GM19328 (cell line): ENCODE measurements at regions not wholly inside any gene's neighbourhood (a gene's known extent, or its start where the extent isn't known, plus 50 kb on each side); places are given as distances from the start of the nearest gene placed in this dataset.
"Not testable (repeated sequence)": the region's sequence is repeated elsewhere in the genome, so short reads cannot be mapped to it uniquely, and the experiment has no call there.

Experiments
- ATAC-seq: cut with Tn5 transposase; IDR thresholded peaks from one replicate; pipeline ENCODE4 v1.9.1; 2021; ENCODE audit warnings: mild to moderate bottlenecking, moderate library complexity; ENCODE audit not compliant: unreplicated experiment

DNA sequence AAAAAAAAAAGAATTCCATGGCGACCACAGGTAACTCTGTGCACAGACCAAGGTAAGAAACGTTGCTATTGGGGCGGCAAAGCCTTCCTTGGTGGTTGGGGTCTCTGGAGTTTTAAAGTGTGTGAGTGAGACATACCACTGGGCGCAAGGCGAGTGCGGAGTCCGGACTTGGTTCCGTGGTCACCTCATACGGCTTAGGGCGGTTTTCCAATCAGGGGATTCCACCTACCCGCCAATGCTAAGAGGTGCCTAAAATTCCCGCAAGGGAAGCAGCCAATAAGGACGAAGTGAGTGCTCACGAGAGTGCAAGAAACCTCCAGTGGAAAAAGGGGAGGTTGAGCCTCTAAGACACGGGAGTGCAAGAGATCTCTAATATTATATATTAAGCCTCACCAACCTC, 68.6 kb upstream of the PRSS16 start:
- ATAC-seq, result no peak

- no peak for ATAC-seq
Measured at GRCh38 chr6:27183060-27183832, 64.3 kb upstream of the PRSS16 start.

- ATAC-seq, result no peak
Measured at GRCh38 chr6:27187231-27188060, 60.1 kb upstream of the PRSS16 start.

DNA sequence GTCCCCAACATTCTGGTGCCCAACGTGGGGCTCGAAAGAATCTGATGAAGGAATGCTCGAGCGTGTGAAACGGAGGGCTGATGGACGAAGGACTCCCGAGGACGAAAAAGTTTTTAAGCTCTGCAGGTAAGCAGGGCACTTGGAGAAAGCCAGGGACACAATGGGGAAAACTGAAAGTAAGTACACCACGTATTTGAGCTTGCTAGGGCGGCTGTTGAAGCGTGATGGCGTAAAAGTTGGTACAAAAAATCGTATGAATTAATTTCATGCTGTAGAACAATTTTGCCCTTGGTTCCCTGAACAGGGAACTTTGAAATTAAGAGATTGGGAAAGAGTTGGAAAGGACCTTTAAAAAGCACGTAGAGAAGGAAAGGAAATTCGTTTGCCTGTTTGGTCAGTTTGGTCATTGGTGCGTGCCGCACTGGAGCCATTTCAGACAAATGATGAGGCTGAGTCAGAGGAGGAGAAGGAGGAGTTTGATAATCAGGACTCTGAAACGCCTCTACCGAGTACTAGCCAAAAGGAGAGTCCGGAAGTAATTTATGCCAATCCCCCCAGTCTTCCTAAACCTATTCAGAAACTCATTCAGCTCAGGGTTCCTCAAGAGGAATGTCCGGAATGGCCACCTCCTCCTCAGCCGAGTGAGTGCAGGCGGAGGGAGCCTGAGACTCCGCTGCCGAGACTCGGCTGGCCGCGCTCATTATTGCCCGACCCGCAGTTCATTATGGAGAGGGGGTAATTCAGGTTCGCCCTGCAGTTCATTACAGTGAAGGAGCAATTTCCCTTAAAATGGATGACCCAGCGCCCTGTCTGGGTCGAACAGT, 59.2 kb upstream of the PRSS16 start:
- ATAC-seq, result peak; percentile 84

GRCh38 chr6:27188885-27189418, 58.5 kb upstream of the PRSS16 start:
- ATAC-seq, result peak; percentile 62

GRCh38 chr6:27190126-27190525, 57.4 kb upstream of the PRSS16 start:
- no peak for ATAC-seq

GRCh38 chr6:27194453-27194852, 53.0 kb upstream of the PRSS16 start:
- not testable (repeated sequence) for ATAC-seq

DNA sequence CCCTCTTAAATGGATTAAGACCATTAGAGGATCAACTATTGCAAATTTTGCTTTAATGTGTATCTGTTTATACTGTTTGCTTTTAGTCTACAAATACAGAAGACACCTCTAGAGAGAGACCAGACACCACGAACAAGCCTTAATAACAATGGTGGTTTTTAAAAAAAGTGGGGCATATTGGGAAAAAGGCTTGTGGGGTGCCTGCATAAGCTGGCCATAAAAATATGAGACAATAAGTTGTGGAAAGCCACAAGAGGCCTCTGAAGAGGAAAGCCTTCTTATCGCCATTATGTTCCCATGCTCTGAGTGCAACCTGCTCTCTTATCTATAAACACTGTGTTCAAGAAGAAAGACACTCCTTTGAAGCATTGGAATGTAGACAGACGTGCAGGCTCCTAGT, 52.0 kb upstream of the PRSS16 start:
- ATAC-seq, result not testable (repeated sequence)
